Caki2 (cell line): ENCODE measurements at regions not wholly inside any gene's neighbourhood (a gene's known extent, or its start where the extent isn't known, plus 50 kb on each side); places are given as distances from the start of the nearest gene placed in this dataset.

Source experiments
- DNase-seq: peaks from one replicate; pipeline ENCODE4 v3.0.0-alpha.2; 2015; ENCODE audit warnings: low read depth
- in situ Hi-C: cut with HindIII; loops from 2 replicates; pipeline ENCODE4 v1.10.0; 2016; ENCODE audit warnings: low sequenced_read_pairs, low pct_unique_long_range_greater_than_20kb, mixed read lengths

DNA sequence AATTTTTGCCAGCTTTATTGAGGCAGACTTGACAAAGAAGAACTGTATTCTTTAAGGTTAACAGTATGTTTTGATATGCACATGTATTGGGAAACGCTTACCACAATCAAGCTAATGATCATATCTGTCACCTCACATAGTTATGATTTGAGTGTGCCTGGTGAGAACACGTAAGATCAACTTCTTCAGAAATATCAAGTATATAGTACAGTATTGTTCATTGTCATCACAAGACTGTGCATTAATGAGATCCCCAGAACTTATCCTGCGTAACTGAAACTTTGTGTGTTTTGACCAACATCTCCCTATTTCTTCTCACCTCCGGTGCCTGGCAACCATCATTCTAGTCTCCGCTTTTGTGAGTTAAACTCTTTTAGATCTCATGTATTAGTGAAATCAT is 756.4 kb upstream of the EEF2KMT start:
- in situ Hi-C loops = no loop called here
- no peak for DNase-seq

DNA sequence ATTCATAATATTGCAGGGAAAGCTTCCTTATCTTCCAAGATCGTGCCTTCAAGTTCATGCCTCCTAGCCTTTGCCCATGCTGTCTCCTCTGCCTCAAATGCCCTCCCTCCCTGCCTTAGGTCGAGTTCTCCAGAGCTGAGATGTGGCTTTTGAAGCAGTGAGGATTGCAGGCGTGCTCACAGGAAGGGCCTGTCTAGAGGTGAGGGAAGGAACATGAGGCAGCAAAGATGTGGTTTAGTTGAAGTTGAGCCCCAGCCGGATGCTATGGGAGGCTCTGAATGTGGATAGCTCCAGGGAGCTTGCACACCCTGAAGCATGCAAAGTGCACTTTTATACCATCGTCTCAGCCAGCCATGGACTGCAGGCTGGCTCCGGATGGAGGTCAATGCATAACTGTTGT is 754.6 kb upstream of the EEF2KMT start:
- peak; percentile 76 for DNase-seq

DNA sequence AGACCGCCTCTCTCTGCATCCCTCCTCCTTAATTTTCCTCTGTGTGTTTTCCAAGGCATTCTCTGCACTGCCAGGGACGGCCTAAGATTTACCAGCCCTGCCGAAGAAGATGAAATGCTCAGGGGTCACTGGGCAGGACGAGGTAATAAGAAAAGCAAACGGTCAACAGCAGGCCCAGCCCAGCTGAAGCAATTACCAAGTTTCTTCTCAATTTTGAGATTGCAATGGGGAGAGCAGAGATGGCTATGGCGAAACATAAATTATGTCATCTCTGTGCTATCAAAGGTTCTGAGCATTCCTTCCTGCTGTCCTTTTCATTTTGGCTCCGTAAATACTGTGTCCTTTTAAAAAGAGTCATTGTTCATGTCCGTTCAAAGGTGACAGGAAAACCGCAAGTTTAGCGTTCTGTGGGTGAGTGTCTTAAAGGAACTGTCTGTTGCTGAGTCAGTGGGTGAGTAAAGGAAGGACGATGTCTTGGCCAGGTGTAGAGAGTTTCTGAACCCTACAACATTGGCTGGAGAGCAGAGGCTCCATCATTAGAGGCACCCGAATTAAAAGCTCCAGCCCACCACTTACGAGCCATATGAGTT is 753.9 kb upstream of the EEF2KMT start:
- peak; percentile 95 for DNase-seq
- in situ Hi-C loops = no loop called here

More for the DNA sequence above, 754.6 kb upstream of the EEF2KMT start:
- in situ Hi-C loops = no loop called here

DNA sequence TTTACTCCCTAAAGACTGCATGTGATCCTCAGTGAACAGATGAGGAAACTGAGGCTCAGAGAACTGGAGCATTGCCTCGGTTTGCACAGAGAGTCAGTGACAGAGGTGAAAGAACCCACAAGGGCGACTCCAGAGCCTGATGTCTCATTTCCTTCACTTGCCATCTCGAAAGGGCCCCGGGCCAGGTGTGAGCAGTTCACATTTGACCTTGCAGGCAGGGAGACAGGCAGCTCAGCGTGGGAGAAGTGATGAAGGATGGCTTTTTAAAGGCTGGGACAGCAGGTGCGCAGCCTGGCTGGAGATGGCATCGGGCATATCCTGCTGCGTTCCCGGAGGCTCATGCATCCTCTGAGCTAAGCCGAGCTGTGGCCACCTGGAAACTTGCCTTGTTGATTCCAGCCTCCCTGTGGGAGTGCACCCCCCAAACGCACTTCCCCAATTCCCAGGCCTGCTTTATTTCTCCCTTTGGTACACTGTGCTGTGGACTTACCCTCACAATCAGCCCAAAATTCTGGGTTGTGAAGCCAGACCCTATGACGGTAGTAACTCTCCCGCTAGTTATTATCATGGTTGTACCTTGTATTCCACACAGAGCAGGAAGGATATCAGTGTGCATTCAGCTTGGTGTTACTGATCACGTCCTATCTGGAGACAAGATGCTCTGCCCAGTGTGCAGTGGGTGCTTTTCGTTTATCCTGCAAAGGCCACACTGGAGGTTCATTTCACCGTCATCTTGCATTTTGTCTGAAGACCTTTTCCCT is 753.2 kb upstream of the EEF2KMT start:
- DNase-seq = no peak
- in situ Hi-C loops = no loop called here

DNA sequence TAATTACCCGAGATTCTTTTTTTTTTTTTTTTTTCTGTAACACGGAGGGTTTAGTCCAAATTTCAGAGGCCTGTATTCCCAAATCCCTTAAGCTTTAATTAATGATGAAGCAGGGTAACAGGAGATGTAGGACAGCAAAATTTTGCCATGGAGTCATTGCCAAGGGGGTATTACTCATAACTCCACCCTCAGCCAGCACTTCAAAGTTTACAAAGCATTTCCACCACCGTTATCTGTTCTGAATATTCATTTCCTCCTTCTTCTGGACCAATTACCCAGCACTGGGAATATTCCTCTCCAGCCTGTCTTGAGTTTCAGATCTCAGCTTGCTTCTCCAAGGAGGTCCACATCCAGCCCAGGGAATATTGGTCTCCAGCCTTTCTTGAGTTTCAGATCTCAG is 747.5 kb upstream of the EEF2KMT start:
- in situ Hi-C loops = no loop called here
- peak; percentile 34 for DNase-seq

DNA sequence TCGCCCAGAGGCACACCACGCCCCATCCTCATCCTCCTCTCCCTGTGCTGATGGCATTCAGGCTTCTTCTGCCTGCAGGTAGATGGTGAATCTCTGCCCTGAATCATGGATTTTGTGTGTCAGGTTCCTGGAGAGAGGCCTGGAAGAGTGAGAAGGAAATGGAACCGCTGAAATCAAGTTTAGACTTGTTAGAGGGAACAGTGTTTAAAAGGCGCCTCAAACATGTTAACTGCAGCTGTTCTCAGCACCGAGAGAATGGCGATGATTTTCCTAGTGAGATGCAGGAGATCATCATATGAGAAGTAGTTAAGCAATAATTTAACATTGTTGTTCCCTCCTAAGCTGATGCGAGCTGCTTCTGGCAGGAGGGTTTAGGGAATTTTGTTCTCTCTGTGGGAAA is 744.4 kb upstream of the EEF2KMT start:
- no peak for DNase-seq
- in situ Hi-C loops = no loop called here

DNA sequence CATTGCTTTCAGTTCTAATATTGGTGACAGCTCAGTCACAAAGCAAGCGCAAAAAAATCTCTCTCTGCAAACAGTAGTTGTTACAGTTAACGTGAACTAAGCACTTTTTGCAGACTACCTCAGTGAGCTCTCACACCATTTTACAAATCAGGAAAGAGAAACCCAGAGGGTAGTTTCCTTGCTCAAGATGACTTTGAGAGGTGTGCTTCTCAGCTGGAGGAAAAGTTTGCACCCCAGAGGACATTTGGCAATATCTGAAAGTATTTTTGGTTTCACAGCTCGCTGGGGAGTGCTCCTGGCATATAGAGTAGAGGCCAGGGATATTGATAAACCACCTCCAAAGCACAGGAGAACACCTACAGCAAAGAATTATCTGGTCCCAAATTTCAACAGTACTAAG is 741.1 kb upstream of the EEF2KMT start:
- in situ Hi-C loops = no loop called here

DNA sequence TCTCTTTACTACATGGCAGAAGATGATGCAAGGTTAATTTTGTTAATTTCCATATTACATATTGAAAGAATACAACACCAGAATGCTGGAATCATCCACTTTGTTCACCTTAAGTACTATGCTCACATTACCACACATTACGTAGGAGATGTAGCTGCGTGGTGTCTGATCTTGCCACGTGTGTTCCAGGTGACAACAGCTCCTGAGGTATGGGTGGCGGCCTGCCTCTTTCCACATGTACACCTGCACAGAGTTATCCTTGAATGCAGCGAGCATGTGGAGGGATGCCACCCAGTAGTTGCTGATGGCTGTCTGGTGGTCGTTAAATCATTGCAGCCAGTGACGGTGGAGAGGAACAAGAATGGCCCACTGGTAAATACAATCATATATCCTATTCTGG is 740.5 kb upstream of the EEF2KMT start:
- in situ Hi-C loops = no loop called here
- no peak for DNase-seq

More for the DNA sequence above, 741.1 kb upstream of the EEF2KMT start:
- no peak for DNase-seq

DNA sequence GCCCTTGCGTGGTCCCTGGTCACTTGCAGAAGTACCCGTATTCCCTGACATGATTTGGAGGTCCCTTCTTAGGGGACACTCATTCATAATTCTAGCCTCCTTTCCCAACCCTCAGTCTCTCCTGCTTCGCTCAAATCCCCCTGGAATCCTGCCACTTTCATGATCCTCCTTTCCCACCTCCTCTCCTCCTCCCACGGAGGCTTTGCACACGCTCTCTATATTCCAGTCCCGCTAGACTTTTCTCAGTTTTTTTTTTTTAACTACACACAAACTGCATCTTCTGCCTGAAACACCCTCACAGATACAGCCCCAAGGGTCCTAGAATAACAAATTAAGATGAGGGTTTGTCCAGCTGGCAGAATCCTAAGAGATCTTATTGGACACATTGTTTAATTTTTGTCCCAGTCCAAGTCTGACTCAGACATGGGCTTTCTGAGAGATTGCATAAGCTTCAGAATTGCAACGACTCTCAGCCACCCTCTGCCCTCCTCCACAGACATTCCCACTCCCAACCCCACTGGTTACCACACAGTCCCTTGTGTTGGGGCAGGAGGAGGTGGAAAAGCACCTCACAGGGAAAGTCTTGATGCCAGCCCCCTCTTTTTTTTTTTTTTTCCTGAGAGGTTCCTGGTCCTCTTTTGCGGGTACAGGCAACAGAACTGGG is 739.5 kb upstream of the EEF2KMT start:
- in situ Hi-C loops = no loop called here
- no peak for DNase-seq

DNA sequence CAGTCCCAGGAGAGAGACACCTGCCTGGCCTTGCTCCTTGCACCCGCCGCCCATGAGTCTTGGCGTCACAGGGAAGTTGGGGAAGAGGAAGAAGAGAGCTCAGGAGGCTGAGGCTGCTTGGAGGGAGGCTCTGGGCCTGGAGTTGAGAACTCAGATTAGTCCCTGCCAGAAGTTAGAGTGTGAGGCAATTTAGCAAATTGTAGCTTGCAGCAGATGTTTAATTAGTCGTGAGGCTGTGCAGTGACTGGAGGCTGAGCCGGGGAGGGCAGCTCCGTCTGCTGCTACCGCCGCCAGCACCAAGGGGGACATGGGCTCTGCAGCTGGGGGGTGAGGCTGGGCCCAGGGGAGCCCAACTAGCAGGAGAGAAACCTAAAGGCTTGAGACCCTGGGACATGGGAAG is 738.3 kb upstream of the EEF2KMT start:
- in situ Hi-C loops = no loop called here

DNA sequence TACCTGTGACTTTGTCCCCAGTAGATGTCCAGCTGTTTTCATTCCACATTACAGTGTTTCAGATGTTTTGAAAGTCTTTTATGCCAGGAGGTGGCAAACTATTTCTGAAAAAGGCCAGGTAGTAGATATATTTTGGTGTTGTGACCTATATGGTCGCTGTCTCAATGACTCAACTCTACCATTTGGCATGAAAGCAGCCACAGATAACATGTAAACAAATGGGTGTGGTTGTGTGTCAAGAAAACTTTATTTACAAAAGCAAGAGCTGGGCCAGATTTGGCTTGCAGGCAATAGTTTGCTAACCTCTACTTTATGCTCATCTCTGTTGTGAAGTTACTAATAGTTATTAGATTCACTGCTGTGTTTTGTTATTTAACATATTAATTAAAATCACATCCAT is 728.7 kb upstream of the EEF2KMT start:
- no peak for DNase-seq
- in situ Hi-C loops = no loop called here

More for the DNA sequence above, 738.3 kb upstream of the EEF2KMT start:
- DNase-seq = no peak

DNA sequence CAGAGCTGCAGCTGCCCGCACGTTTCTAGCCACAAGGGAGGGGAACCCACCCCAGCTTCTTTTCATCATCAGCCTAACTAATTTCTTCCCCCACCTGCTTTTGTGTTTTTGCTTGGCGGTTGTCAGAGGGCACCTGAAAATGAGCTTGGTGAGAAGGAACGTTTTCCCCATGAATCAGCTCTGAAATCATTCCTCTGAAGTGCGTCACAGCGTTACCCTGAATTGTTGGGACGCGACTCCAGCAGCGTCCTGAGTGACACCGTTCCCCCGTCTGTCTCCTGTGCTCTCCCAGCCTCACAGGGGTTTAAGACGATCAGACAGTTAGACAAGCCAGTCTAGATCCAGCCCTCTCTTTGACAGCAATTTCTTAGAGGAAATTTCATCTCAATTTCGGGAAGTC is 722.9 kb upstream of the EEF2KMT start:
- DNase-seq = peak; percentile 30
- in situ Hi-C loops = no loop called here

DNA sequence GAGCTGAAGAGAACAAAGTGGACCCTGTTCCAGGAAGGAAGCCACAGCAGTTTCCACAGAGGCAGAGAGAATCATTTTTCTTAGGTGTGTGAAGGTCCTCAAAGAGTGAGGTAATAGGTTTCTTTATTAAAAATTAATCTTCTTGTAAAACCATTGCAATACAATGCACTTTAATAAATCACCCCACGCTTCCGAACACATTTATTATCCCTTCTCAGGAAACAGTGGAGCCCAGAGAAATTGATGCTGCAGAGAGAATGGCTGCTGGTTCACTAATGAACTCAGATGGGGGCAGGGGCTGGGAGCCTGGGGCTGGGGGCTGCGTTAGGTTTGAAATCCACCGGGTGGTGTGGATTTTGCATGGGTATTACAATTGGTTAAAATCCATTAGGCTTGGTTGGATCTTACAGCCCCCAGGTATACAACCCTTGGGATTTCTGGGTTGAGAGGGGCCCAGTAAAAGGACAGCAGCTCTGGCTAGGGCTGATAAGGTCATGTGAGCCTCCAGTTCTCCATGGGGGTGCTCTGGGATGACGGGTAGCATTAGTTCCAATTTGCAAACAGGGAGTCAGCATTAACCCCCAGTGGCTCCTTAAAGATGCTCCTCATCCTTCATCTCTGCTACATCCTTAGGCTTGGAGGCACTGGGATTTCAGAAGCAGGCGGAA is 718.1 kb upstream of the EEF2KMT start:
- DNase-seq = no peak
- in situ Hi-C loops = no loop called here

DNA sequence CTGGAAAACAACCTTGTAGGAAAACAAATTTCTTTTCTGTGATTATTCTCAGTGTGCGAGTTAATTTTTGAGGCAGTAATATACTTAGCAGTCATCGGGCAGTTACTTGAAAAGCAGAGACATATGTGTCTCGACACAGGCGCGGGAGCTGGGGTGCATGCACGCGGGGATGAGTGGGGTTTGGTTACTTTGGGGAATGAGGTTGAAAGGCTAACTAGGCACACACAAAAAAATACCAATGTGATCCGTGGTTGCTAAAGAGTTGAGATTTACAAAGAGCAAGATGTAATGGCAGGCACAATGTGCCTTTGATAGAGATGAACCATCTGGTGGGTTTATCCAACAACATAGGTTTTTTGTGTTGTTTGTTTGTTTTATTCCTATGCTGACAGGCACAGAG is 703.8 kb upstream of the EEF2KMT start:
- in situ Hi-C loops = no loop called here
- DNase-seq = no peak

DNA sequence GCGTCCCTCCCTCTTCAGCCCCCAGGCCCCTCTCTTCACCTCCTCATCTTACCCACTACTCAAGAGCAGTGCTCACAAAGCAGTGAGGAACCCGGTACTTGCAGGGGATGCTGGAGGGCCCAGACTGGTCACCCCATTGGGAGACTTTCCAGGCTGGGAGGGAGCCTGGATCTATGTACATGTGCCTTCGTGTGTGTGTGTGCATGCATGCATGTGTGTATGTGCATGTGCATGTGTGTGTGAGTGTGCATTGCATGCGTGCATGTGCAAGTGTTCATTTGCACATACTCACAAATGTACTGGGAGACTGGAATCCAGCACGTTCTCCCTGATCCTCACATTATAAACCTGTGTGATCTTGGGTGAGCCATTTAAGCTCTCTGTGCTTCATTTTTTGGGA is 696.0 kb upstream of the EEF2KMT start:
- in situ Hi-C loops = no loop called here
- no peak for DNase-seq

DNA sequence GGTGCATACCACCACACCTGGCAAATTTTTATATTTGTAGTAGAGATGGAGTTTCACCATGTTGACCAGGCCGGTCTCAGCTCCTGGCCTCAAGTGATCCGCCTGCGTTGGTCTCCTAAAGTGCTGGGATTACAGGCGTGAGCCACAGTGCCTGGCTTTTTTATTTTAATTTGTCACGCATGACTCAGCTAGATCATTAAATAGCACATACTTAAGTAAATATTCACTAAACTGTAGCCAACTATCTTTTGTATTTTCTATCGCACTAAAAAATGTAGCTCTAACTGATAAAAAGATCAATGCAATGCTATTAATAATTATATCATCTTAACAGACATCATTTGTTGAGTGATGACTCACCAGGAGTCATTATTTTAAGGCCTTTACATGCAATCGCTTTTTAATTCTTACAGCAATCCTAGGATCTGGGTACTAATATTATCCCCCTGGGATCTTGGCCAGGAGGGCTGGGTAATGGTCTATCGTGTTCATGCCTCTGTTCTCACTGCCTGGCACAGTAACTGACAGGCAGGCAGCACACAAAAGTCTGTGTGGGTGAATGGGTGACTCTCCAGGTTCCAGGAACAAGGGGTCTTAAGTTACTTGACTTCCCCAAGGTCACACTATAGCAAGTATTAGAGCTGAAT is 693.5 kb upstream of the EEF2KMT start:
- DNase-seq = no peak
- in situ Hi-C loops = no loop called here

DNA sequence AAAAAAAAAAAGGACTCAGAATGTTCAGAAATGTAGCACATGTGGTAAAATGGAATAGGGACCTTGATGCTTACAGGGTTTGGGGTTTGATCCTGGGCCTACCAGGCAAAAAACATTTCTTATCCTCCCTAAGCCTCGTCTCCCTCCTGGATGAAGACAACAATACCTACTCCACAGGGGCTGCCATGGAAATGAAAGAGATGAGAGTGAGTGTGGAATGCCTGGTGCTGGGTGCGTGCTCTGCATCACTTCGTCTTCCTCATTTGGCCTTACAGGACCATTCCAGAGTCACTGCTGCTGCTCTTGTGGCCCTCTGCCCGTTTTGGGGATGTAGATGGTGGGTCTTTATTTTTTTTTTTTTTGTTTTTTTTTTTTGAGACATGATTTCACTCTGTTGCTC is 692.9 kb upstream of the EEF2KMT start:
- no peak for DNase-seq
- in situ Hi-C loops = no loop called here

DNA sequence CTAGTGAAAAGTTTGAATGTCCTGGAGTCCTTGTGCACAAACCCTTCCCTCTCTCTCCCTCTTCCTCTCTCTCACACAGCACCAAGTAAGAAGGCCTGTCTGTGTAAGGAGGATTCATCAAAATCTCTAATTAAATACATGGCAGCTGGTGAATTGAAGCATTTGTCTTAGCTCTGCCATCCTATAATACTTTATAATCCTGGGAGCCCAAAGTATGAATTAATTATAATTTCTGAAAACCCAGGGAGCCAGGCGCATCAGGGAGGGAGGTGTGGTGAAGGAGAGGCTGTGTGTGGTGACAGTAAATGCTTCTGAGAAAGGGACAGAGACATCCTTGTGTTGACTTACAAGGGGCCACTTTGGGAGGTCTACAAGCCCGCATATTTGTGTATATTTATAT is 691.4 kb upstream of the EEF2KMT start:
- in situ Hi-C loops = no loop called here
- DNase-seq = no peak

DNA sequence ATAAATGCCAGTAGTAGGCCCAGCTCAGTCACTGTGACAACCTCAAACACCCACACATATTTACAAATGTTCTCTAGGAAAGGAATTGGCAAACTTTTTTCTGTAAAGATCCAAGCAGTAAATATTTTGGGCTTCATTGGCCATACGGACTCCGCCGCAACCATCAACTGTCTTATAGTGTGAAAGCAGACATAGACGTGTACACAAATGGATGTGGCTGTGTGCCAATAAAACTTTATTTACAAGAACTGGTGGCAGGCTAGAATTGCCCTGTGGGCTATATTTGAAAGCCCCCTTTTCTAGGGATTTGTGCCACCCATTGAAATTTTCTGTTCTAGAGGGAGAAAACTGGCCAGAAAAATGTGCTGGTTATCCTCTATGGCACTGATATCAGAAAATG is 683.8 kb upstream of the EEF2KMT start:
- no peak for DNase-seq
- in situ Hi-C loops = no loop called here
